ENCODE measurements at regions not wholly inside any gene's neighbourhood (a gene's known extent, or its start where the extent isn't known, plus 50 kb on each side); places are given as distances from the start of the nearest gene placed in this dataset.

- TF ChIP-seq NFKB2 (CRISPR knock-in tag; IDR thresholded peaks at IDR 0.05; ENCODE audit: borderline replicate concordance) (no peak), ZSCAN30 (CRISPR knock-in tag; IDR thresholded peaks at IDR 0.05) (no peak), IRF9 (CRISPR knock-in tag; IDR thresholded peaks at IDR 0.05; ENCODE audit: borderline replicate concordance) (no peak), ZUFSP (CRISPR knock-in tag; IDR thresholded peaks at IDR 0.05; ENCODE audit: borderline replicate concordance) (no peak), ZNF34 (CRISPR knock-in tag; IDR thresholded peaks at IDR 0.05; ENCODE audit: borderline replicate concordance) (no peak), MYC (CRISPR knock-in tag; IDR thresholded peaks at IDR 0.05; ENCODE audit: borderline replicate concordance) (no peak), SIX1 (CRISPR knock-in tag; IDR thresholded peaks at IDR 0.05; ENCODE audit: borderline replicate concordance) (no peak), NBN (conservative IDR thresholded peaks at IDR 0.05) (no peak), ZBTB46 (CRISPR knock-in tag; IDR thresholded peaks at IDR 0.05; ENCODE audit: borderline replicate concordance) (no peak)
- TF ChIP-seq, protein P1, sequence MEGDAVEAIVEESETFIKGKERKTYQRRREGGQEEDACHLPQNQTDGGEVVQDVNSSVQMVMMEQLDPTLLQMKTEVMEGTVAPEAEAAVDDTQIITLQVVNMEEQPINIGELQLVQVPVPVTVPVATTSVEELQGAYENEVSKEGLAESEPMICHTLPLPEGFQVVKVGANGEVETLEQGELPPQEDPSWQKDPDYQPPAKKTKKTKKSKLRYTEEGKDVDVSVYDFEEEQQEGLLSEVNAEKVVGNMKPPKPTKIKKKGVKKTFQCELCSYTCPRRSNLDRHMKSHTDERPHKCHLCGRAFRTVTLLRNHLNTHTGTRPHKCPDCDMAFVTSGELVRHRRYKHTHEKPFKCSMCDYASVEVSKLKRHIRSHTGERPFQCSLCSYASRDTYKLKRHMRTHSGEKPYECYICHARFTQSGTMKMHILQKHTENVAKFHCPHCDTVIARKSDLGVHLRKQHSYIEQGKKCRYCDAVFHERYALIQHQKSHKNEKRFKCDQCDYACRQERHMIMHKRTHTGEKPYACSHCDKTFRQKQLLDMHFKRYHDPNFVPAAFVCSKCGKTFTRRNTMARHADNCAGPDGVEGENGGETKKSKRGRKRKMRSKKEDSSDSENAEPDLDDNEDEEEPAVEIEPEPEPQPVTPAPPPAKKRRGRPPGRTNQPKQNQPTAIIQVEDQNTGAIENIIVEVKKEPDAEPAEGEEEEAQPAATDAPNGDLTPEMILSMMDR (CRISPR knock-in tag; IDR thresholded peaks at IDR 0.05), result no peak
- TF ChIP-seq, protein P2, sequence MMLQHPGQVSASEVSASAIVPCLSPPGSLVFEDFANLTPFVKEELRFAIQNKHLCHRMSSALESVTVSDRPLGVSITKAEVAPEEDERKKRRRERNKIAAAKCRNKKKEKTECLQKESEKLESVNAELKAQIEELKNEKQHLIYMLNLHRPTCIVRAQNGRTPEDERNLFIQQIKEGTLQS (CRISPR knock-in tag; IDR thresholded peaks at IDR 0.05), result no peak
These were observed 500.0 kb upstream of the KLF4 start for GRCh38 chr9:107989544-107989943.

Measured in HepG2 (cell line).